Breast epithelium (tissue), 3 donors: ENCODE measurements at regions not wholly inside any gene's neighbourhood (a gene's known extent, or its start where the extent isn't known, plus 50 kb on each side); places are given as distances from the start of the nearest gene placed in this dataset.

Experiments used
- CTCF ChIP-seq, 3 donors: fragments of 450-650 bp; IDR thresholded peaks; one replicate each; pipeline ENCODE4 v1.5.1; 2016 to 2017; ENCODE audit warnings: antibody characterized with exemption in 3 of 3, mild to moderate bottlenecking in 3 of 3, moderate library complexity in 3 of 3
- POLR2AphosphoS5 ChIP-seq, 3 donors: sonication (generic); formaldehyde crosslinking; IDR thresholded peaks; one replicate each; pipeline ENCODE4 v1.6.1; 2017; ENCODE audit warnings: antibody characterized with exemption in 3 of 3

DNA sequence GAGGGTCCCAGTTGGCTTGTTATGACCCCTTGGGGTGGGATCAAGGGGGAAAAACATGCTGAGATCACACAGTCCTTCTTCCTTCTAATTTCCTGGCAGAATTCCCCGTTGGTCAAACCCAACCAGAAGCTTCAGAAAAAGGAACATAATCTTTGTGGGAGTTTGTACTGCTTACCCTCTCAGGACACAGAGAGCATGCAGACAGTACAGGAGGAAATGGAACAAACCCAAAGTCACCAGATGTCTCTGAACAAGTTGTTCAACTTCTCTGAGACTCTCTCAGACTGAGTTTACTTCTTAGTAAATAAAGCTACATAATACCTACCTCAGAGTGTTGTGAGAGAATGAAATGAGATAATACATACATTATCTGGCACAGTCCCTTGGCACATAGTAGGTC is 181.1 kb upstream of the TSHZ2 start:
- TF ChIP-seq CTCF (IDR thresholded peaks at IDR 0.05) = no peak
- TF ChIP-seq POLR2AphosphoS5 (IDR thresholded peaks at IDR 0.05) = no peak
